HG02623 (cell line): ENCODE measurements at regions not wholly inside any gene's neighbourhood (a gene's known extent, or its start where the extent isn't known, plus 50 kb on each side); places are given as distances from the start of the nearest gene placed in this dataset.

Source experiments
- ATAC-seq: cut with Tn5 transposase; IDR thresholded peaks from one replicate; pipeline ENCODE4 v1.9.1; 2021; ENCODE audit warnings: moderate library complexity; ENCODE audit not compliant: unreplicated experiment

DNA sequence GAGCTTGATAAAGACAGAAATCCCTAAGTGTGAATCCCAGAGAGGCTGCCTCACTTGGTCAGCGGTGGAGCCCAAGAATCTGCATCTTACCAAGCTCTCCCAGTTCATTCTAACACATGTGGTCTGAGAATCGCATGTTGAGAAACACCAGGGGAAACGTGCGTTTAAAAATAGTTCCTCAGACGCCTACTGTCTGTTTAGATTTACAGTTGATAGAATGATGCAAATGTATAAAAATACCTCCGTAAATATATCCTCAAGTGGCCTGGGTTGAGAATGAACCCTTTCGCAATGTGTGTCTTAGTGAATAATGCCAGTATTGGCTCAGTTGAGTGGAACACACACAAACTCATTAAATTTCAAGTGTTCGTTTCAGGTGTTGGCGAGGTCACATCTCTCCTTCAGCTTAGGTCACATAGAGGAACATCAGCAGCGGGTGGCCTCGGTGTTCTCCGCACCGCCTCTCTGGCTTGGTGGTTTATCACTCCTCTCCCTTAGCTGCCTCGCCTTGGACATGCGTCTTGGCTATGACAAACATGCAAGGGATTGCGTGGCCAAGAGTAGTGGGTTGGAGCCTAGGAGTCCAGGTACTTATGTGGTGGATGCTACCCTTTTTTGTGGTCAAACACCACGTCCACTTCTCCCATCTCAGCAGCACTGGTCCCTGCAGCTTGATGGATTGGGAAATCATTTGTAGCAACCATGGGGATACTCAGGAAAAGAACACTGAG, 117.6 kb upstream of the SPATA13 start:
- no peak for ATAC-seq

DNA sequence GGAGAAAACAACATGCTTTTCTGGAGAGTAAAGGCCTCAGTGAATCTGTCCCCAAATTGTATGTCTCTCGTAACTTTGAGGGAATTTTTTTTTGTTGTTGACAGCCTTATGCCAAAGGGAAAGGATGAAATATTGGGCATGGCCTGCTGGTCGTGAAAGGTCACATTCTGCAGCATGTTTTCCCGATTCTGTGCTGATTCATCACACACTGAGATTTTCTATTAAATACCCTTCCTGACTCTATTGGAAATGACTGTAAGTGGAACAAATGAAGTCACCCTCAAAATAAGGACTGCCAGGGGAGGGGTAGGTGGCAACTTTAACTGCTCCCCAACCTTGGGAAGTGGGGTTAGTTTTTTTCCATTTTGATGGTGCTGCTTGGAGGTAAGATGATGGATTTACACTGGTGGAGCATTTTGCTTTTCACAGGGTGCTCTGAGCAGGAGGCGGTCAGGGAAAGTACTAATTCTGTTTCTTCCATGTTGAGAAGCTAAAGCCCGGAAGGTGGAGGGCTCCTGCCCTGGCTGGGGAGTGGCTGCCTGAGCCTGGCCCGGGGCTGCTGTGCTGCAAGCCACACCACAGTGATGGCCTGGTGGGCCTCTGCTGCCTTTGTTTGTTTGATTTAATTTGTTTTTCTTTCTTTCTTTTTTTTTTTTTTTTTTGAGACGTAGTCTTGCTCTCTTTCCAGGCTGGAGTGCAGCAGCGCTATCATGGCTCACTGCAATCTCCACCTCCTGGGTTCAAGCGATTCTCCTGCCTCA, 116.8 kb upstream of the SPATA13 start:
- no peak for ATAC-seq

DNA sequence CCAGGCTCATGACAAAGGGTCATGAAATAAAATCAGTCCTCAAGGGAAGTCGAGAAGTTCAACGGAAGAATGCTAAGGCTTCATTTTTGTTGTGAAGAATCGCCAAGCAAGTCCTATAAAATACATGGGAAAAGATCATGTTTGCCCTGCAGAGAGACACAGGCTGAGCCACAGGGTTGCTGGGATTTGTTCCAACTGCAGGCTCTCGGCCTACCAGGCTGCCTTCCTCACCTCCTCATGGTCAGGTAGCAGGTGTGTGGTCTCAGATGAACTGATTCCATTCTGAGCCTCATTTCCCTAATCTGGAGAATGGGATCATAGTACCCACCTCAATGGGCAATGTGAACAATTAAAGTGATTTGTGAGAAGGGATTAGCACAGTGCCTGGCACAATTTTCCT, 114.9 kb upstream of the SPATA13 start:
- ATAC-seq: no peak

DNA sequence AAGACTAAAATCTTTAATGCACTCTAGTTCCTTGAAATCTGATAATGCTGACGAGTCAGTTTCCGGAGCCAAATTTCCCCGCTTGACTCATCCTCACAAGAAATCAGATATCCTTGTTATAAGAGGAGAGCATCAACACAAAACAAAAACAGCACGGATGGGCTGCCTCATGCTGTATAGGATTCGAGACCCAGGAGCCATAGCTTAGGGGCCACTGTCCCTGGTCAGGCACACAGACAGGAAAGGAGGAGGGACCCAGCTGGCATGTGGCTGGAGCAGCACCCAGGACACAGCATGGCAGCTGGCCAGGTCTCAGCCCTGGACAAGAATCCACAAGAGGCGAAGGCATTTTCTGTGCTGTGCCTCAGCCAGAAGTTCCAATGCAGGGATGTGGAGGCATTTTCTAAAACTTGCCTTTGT, 110.2 kb upstream of the SPATA13 start:
- no peak for ATAC-seq

DNA sequence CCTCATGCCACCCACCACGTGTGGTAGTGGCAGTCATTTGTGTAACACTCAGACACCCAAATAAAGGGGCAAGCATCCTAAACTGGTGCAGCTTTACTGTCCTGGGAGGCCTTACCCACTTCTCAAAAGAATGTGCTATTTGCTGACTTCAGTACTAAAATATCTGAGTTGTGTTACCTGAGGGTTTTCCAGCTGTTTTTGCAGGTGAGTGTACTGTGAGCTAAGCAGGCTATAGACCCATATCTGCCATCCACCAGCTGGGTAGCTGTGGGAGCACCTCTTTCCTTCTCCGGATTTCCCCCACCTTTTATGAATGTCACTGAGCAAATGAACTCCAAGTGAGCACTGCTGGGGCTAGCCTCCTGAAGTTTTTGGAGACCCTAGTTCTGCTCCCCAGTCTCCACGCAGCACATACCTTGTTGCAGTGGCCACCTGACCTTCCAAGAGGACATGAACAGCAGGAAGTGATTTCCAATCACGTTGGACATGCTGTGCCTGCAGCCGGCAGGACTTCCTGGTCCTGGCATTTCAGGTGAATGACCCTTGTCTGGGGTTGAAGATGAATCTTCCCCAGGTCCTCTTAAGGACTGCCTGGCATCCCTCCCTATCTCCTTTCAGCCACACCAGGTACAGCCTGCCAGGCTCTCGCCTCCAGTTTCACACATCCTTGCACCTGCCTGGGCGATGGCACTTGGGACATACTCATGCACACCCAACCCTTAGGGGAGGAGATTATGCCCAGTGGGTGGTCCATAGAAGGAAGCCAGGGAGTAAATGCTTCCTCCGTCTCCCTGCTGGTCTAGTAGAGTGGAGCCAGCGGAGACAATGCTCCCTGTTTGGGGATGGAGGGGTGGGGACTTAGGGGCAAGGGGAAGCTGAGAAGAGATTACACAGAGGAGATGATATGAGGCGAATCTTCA, 109.5 kb upstream of the SPATA13 start:
- no peak for ATAC-seq

DNA sequence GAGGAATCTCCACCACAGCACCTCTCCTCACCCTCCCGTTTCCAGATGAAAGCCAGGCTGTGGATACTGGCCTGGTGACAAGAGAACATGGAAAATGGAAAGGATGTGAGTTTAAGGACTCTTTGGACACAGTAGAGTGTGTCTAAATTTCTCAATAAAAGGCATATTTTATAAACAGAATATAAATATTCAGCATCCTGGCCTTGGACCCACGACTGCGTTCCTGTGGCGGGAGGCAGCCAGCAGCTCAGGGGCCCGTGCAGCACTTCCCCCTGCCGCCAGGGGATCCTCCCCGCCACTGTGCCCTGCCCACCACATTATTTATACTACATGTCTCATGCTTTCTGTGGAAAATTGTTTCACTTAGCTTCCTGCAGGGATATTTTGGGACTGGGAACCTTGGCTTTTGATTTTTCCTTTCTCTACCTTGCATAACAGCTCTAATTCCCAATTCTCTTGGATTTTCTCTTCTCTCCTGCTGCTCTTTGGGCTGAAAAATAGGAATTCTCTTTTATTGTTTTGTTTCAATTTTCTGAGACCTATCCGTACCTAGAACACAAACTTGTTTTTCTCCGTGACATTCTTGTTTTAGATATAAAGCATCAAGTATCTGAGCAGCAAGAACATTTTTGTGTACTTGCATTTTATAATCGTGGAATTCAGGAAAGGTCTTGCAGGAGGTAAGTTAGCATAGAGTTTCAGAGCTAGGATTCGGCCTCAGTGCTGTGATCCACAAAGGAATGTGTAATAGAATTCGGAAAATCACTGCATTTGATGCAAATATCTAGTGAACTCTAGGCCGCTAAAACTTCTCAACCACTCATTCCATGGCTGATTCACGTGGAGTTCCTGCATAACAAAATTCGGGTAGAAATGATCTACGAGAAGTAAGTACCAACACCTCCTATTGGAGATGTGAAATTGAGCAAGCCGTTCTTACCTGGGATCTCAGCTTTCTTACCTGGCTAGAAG, 107.7 kb upstream of the SPATA13 start:
- ATAC-seq: no peak

DNA sequence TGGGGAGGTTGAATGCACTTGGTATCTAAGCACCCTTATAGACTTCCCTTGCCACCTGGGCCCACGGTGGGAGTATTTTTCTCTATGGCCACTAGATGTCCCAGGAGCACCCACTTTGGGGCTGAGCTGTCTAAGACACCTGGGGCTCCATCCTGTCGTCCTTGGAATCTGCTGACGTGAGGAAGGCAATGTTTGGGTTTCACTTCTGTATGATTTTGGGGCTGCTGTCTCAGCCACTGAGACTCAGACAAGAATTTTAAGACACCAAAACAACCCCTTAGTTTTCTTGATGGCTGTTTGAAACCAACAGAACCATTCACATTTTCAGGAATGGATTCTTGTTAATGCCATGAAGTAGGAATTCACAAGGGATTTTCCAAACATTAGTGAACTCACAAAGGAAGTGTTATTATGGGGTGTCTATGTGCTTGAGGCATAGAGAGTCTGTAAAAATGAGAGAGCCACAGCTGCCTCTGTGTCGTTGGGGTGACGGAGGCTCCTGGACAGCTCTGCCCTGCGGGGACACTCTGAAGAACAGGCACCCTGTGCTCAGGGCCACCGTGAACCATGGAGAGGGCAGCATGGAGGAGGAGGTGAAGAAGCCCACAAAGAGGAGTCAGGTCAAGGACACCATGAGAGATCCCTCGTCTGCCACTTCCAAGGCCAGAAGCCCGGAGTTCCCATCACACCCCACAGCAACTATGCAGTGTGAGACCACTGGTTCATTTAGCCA, 106.8 kb upstream of the SPATA13 start:
- ATAC-seq: peak; percentile 74

DNA sequence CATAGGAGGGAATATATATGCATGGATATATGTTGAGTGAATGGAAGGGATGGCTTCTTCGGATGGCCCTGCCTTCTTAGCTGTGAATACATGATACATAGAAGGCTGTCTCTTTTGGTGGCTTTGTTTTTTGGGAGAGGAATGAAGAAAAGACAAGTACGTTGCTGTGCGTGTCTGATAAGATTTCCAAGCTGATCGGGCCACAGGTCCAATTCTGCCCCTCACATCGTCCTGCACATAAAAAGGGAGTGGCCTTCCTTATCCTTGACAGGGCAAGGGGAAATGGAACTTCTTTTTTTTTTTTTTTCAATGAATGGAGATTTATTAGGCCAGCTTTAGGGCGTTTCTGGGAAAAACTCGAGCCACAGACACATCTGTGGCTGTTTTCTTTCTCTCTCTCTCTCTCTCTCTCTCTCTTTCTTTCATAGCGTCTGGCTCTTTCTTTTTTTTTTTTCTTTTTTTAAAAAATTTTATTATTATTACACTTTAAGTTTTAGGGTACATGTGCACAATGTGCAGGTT, 103.8 kb upstream of the SPATA13 start:
- no peak for ATAC-seq

DNA sequence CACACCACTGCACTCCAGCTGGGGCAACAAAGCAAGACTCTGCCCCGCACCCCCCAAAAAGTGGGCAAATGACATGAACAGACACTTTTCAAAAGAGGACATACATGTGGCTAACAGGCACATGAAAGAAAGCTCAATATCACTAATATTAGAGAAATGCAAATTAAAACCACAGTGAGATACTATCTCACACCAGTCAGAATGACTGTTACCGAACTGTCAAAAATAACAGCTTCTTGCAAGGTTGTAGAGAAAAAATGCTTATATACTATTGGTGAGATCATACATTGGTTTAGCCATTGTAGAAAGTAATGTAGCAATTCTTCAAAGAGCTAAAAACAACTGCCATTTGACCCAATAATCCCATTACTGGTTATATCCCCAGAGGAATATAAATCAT, 99.5 kb upstream of the SPATA13 start:
- ATAC-seq: no peak

DNA sequence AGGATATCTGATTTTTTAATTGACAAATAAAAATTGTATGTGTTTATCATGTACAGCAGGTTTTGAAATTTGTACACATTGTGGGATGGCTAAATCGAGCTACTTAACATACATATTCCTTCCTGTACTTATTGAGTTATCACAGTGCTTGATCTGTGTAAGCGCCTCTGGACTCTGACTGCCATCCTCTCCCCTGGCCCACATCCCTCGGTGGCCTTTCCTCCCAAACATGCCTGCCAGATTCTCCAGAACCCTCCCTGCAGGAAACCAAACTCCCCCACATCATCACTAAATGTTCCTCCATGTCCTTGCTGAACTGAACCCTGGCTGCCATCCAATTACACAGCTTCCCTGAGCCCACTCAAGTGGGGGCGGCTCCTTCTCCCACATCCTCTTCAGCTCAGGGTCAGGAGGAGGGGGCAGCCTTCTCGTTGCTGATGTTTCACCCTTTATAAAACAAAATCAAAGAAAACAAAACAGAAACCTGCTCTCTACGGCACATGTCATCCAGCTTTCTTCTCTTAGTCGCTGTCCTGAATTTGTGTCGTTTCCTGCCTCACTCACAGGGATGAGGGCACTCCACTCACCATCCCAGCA, 97.1 kb upstream of the SPATA13 start:
- no peak for ATAC-seq

DNA sequence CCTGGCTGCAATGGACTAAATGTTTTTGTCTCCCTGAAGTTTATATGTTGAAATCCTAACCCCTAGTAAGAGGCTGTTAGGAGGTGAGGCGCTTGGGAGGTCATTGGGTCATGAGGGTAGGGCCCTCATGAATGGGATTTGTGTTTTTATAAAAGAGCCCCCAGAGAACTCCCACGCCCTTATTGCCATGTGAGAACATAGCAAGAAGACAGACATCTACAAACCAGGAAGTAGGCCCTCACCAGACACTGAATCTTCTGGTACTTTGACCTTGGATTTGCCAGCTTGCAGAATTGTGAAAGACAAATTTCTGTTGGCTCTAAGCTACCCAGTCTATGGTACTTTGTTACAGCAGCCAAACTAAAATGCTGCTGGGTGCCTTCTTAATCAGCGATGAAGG, 96.1 kb upstream of the SPATA13 start:
- no peak for ATAC-seq

DNA sequence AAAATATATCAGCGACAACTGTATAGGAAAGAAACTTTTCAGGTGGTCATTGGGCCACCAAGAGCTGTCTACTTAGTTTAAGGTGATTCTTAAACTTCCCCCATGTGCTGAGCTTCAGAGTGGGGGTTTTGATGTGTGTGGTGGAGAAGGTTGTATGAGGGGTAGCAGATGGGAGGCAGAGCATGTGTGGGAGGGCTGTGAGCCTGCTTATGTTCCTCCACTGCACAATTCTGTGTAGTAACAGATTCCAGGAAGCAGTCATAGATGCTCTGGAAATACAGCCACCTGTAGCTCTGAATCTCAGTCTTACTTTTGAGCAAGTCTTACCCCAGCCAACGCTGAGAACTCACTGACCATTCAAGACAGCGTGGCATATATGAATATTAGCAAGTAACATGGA, 95.3 kb upstream of the SPATA13 start:
- no peak for ATAC-seq

DNA sequence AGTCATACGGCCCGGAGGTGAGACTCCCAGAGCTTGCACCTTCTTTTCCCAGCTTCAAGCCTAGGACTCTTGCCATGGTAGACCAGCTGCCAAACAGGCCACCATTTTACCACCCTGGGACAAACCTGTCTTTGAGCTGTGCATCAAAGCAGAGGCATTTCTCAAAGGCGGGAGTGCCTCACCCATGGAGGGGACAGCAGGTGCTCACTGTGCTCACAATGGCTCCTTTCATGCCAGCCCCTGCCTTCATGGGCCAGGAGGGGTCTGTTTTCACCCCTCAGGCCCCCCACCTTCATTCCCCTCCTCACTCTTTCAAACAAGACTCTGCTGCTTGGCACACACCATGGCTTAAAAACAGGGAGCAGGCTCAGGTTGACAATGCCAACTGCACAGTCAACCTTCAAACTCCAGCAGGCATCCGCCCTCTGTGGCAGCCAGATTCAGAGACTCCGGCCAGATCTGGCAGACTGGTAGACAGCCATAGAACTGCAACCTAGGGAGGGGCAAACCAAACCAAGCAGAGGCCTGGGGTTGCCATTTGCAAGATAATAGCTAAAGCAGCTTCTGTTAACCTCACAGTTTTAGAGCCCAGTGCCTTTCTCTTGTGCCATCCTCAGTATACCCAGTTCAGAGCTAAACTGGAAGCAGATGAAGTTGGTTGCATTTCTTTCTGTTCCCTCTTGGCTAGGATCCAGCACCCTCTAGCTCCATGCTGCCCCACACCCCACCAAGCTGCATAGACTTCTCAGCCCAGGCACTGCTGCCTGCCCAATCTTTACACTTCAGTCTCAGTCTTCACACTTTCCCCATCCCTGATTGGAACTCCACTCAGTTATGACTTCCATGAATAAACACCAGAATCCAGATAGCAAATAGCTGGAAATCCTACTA, 93.9 kb upstream of the SPATA13 start:
- no peak for ATAC-seq

DNA sequence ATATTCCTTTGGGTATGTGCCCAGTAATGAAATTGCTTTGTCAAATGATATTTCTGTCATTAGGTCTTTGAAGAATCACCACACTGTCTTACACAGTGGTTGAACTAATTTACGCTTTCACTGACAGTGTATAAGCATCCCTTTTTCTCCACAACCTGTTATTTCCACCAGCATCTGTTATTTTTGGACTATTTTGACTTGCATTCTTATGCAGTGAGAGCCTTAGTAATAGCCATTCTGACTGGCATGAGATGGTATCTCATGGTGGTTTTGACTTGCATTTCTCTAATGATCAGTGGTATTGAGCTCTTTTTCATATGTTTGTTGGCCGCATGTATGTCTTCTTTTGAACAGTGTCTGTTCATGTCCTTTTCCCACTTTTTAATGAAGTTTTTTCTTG, 92.0 kb upstream of the SPATA13 start:
- no peak for ATAC-seq

DNA sequence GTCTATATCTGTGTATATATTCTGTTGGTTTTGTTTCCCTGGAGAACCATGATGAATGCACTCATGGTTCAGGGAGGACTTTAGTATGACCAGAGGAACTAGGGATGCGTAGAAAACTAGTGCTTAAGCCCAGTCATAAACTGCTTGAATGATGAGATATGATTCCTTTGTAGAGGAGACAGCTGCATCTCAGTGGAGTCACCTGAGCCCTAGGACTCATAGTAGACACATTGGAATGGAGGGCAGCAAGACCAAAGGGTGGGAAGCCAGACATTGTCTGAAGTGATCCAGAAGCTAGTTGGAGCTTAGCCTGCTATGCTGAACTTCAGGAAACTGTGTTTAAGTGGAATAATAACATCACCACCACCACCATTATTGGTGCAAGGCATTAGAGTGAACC, 89.5 kb upstream of the SPATA13 start:
- ATAC-seq: no peak

DNA sequence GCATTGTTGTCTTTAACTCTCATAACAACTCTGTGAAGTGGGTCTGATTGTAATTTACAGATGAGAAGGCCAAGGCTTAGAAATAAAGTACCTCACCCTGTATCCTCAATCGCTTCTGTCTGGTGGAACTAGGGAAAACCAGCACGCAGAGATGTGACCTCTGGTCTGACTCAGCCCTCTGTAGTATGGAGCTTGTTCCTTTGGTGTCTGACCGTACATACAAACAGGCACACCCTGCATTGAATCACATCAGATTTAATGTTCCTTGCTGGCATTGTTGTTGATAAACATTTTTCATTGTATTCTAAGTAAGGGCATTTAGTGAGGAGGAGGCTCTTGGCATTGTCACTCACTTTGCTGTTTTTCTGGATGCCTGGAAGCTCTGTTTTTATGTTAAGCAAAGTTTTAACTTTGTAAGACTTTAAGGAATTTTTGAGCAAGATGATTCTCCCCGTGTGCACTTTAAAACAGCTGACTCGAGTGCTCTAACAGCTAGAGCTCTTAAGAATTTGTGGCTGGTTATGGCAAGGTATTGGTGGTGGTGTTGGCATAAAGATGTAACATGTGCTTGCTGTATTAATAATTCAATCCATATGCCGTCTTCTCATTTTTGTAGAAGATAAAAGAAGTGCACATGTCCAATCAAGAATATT, 89.0 kb upstream of the SPATA13 start:
- no peak for ATAC-seq

DNA sequence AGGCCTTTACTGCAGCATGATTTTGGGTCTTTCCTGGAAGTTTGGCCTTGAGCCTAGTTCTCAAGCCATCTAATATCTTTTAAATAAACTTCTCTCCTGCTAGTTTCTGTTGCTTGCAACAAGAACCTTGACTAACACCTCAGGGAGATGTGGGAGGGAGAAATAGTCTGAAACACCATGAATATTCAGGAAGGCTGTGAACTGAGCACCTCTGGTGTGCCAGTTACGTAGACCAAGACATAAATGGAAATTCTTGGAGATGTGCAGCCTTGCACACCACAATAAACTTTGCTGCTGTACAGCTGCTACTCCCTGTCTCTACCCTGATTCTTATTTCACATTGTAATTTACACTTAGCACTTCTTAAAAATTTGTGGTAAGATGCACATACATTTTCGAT, 86.9 kb upstream of the SPATA13 start:
- ATAC-seq: no peak

DNA sequence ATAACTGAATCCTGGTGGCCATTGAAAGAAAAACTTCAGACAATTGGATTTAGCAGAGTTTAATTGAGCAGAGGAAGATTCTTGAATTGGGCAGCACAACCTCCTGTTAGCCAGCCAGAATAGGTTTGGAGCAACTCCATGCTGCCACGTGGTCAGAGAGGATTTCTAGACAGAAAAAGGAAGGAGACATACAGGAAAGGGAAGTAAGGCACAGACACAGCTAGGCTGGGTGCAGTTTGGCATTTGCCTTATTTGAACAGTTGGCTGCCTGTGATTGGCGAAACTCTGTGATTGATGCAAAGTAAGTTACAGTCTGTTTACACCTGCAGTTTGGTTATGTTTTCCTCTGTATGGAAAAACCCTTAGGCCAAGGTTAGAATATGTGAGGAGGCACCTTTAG, 85.8 kb upstream of the SPATA13 start:
- no peak for ATAC-seq
